Nephron (organoid): ENCODE measurements at regions not wholly inside any gene's neighbourhood (a gene's known extent, or its start where the extent isn't known, plus 50 kb on each side); places are given as distances from the start of the nearest gene placed in this dataset.

Experiments
- H3K27ac Mint-ChIP-seq, 3 experiments: 2 replicates each; pipeline ENCODE4 v1.8.0; 2020; ENCODE audit warnings: mixed read lengths in 3 of 3, mild to moderate bottlenecking in 2 of 3, moderate library complexity in 1 of 3
- H3K27me3 Mint-ChIP-seq: 2 replicates; pipeline ENCODE4 v1.8.0; 2021; ENCODE audit warnings: low read depth, mild to moderate bottlenecking, moderate library complexity, mixed read lengths
- H3K36me3 Mint-ChIP-seq: 2 replicates; pipeline ENCODE4 v1.8.0; 2020; ENCODE audit warnings: low read depth, mixed read lengths
- H3K4me1 Mint-ChIP-seq: 2 replicates; pipeline ENCODE4 v1.8.0; 2020; ENCODE audit warnings: mixed read lengths
- H3K4me3 Mint-ChIP-seq, 3 experiments: 2 replicates each; pipeline ENCODE4 v1.8.0; 2020; ENCODE audit warnings: mild to moderate bottlenecking in 3 of 3, mixed read lengths in 3 of 3, moderate library complexity in 2 of 3
- H3K9me3 Mint-ChIP-seq: 2 replicates; pipeline ENCODE4 v1.8.0; 2020; ENCODE audit warnings: mixed read lengths
- CTCF ChIP-seq, 3 experiments: fragments of 200-600 bp; sonication (generic); IDR thresholded peaks; one replicate each; pipeline ENCODE4 v1.5.0; 2021; ENCODE audit warnings: antibody characterized with exemption in 3 of 3; ENCODE audit not compliant: unreplicated experiment in 3 of 3

GRCh38 chr3:18787441-18787840, 360.9 kb upstream of the KCNH8 start:
- Mint-ChIP-seq H3K27ac (no peak overlapping the region), H3K4me1 (no peaks in the 10 kb centered on the region), H3K27me3 (no peaks in the 10 kb centered on the region), H3K4me3 (no peak overlapping the region), H3K9me3 (no peaks in the 10 kb centered on the region), H3K36me3 (no peaks in the 10 kb centered on the region)
- TF ChIP-seq CTCF (IDR thresholded peaks at IDR 0.05; ENCODE audit: unreplicated experiment in 3 of 3), result no peak

GRCh38 chr3:18786650-18787323, 361.5 kb upstream of the KCNH8 start:
- H3K9me3 Mint-ChIP-seq, result no peaks in the 10 kb centered on the region
- TF ChIP-seq CTCF (IDR thresholded peaks at IDR 0.05; ENCODE audit: unreplicated experiment in 3 of 3), result no peak
- H3K4me3 Mint-ChIP-seq, result no peak overlapping the region
- H3K4me1 Mint-ChIP-seq, result no peaks in the 10 kb centered on the region
- H3K27me3 Mint-ChIP-seq, result no peaks in the 10 kb centered on the region
- H3K27ac Mint-ChIP-seq, result no peak overlapping the region
- H3K36me3 Mint-ChIP-seq, result no peaks in the 10 kb centered on the region

- no peak overlapping the region for H3K4me3 Mint-ChIP-seq
- TF ChIP-seq CTCF (IDR thresholded peaks at IDR 0.05; ENCODE audit: unreplicated experiment in 3 of 3), result no peak
- H3K36me3 Mint-ChIP-seq, result no peaks in the 10 kb centered on the region
- no peaks in the 10 kb centered on the region for H3K27me3 Mint-ChIP-seq
- no peak overlapping the region for H3K27ac Mint-ChIP-seq
- no peaks in the 10 kb centered on the region for H3K9me3 Mint-ChIP-seq
- no peaks in the 10 kb centered on the region for H3K4me1 Mint-ChIP-seq
These were observed 357.1 kb upstream of the SATB1 start for GRCh38 chr3:18782191-18782590.

- no peaks in the 10 kb centered on the region for H3K4me1 Mint-ChIP-seq
- H3K27me3 Mint-ChIP-seq, result no peaks in the 10 kb centered on the region
- H3K27ac Mint-ChIP-seq, result no peak overlapping the region
- H3K4me3 Mint-ChIP-seq, result no peak overlapping the region
- H3K36me3 Mint-ChIP-seq, result no peaks in the 10 kb centered on the region
- TF ChIP-seq CTCF (IDR thresholded peaks at IDR 0.05; ENCODE audit: unreplicated experiment in 3 of 3), result no peak
- no peaks in the 10 kb centered on the region for H3K9me3 Mint-ChIP-seq
These were observed 355.8 kb upstream of the SATB1 start for GRCh38 chr3:18780959-18781358.

- Mint-ChIP-seq H3K4me3 (no peak overlapping the region), H3K4me1 (no peaks in the 10 kb centered on the region), H3K27ac (no peak overlapping the region), H3K36me3 (no peaks in the 10 kb centered on the region), H3K9me3 (no peaks in the 10 kb centered on the region), H3K27me3 (no peaks in the 10 kb centered on the region)
- TF ChIP-seq CTCF (IDR thresholded peaks at IDR 0.05; ENCODE audit: unreplicated experiment in 3 of 3), result no peak
These were observed 354.6 kb upstream of the SATB1 start for GRCh38 chr3:18779704-18780103.

- Mint-ChIP-seq H3K27me3 (no peaks in the 10 kb centered on the region), H3K9me3 (no peaks in the 10 kb centered on the region), H3K36me3 (no peaks in the 10 kb centered on the region), H3K4me1 (no peaks in the 10 kb centered on the region), H3K27ac (no peak overlapping the region), H3K4me3 (no peak overlapping the region)
- TF ChIP-seq CTCF (IDR thresholded peaks at IDR 0.05; ENCODE audit: unreplicated experiment in 3 of 3), result no peak
These were observed 353.5 kb upstream of the SATB1 start for GRCh38 chr3:18778598-18778997.
